CD4-positive, CD25-positive, alpha-beta regulatory T cell (primary cell): ENCODE measurements at regions not wholly inside any gene's neighbourhood (a gene's known extent, or its start where the extent isn't known, plus 50 kb on each side); places are given as distances from the start of the nearest gene placed in this dataset.

ENCODE experiments used
- ATAC-seq, 2 donors: fragments of 150-1000 bp; cut with Tn5 transposase; one replicate each; pipeline ENCODE4 v1.10.0; 2021; ENCODE audit warnings: low read depth in 2 of 2, moderate number of reproducible peaks in 2 of 2, moderate library complexity in 1 of 2
- DNase-seq, 3 donors: peaks; one replicate each; pipeline versions ENCODE4 v3.0.0 to v3.0.0-alpha.2; 2012 to 2022; ENCODE audit warnings: mixed read lengths in 1 of 3
- H3K27ac ChIP-seq: one replicate; pipeline ENCODE4 v1.7.0; 2013; ENCODE audit warnings: mild to moderate bottlenecking, low read length; ENCODE audit not compliant: insufficient read depth, poor library complexity, severe bottlenecking
- H3K27me3 ChIP-seq: one replicate; pipeline ENCODE4 v1.7.0; 2013; ENCODE audit warnings: low read length; ENCODE audit not compliant: control insufficient read depth, insufficient read depth
- H3K36me3 ChIP-seq: one replicate; pipeline ENCODE4 v1.7.0; 2013; ENCODE audit warnings: mild to moderate bottlenecking, low read length, moderate library complexity; ENCODE audit not compliant: control insufficient read depth, insufficient read depth
- H3K4me1 ChIP-seq: 2 replicates; pipeline ENCODE4 v1.7.0; 2013; ENCODE audit warnings: mild to moderate bottlenecking, low read length; ENCODE audit not compliant: insufficient read depth, control insufficient read depth, poor library complexity, severe bottlenecking
- H3K4me3 ChIP-seq: one replicate; pipeline ENCODE4 v1.7.0; 2013; ENCODE audit warnings: low read depth, mild to moderate bottlenecking, low read length, moderate library complexity
- H3K9me3 ChIP-seq, 2 experiments: 1 replicate in 1 of 2; 2 replicates in 1 of 2; pipeline ENCODE4 v1.7.0; 2013; ENCODE audit warnings: low read length in 2 of 2, mild to moderate bottlenecking in 1 of 2, moderate library complexity in 1 of 2; ENCODE audit not compliant: control insufficient read depth in 2 of 2
- H3K27ac Mint-ChIP-seq, 3 donors: one replicate each; pipeline ENCODE4 v1.8.0; 2020 to 2022; ENCODE audit warnings: mild to moderate bottlenecking in 3 of 3, mixed read lengths in 3 of 3, moderate library complexity in 2 of 3
- H3K27me3 Mint-ChIP-seq: one replicate; pipeline ENCODE4 v1.8.0; 2022; ENCODE audit warnings: mild to moderate bottlenecking, mixed read lengths
- H3K36me3 Mint-ChIP-seq: one replicate; pipeline ENCODE4 v1.8.0; 2020; ENCODE audit warnings: mixed read lengths
- H3K4me1 Mint-ChIP-seq, 4 donors: one replicate each; pipeline ENCODE4 v1.8.0; 2020 to 2022; ENCODE audit warnings: mixed read lengths in 4 of 4, mild to moderate bottlenecking in 1 of 4
- H3K4me3 Mint-ChIP-seq, 4 donors: one replicate each; pipeline ENCODE4 v1.8.0; 2020 to 2022; ENCODE audit warnings: mild to moderate bottlenecking in 4 of 4, mixed read lengths in 4 of 4, moderate library complexity in 3 of 4
- H3K9me3 Mint-ChIP-seq, 7 donors: one replicate each; pipeline ENCODE4 v1.8.0; 2020 to 2022; ENCODE audit warnings: mixed read lengths in 7 of 7, mild to moderate bottlenecking in 3 of 7, moderate library complexity in 2 of 7

DNA sequence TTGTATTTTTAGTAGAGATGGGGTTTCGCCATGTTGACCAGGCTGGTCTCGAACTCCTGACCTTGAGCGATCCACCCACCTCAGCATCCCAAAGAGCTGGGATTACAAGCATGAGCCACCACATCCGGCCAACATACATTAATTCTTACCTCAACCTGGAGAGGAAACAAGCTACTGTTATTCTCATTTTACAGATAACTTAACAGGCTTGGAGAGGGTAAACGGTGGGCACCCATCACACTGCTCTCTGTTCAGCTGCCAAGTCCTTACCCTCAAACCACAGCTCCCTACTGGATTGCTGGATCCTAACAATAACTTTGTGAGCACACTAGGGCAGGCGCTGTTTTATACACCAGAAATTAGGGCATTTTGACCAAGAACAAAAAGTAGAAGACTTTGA, 93.6 kb upstream of the BARHL2 start:
- Mint-ChIP-seq H3K4me3 (no peak overlapping the region), H3K27ac (no peak overlapping the region), H3K9me3 (peaks cover 0 to 5% (median 0%) of the 10 kb centered on the region in 7 donors), H3K36me3 (no peaks in the 10 kb centered on the region), H3K27me3 (peaks cover 16% of the 10 kb centered on the region), H3K4me1 (no peaks in the 10 kb centered on the region)
- ATAC-seq (no peak), DNase-seq (no peak)
- H3K27me3 ChIP-seq = peaks cover 6% of the 10 kb centered on the region
- H3K36me3 ChIP-seq = no peaks in the 10 kb centered on the region
- no peaks in the 10 kb centered on the region for H3K4me1 ChIP-seq
- H3K4me3 ChIP-seq = no peak overlapping the region
- peaks cover 0 to 3% of the 10 kb centered on the region in 2 experiments for H3K9me3 ChIP-seq
- no peak overlapping the region for H3K27ac ChIP-seq

DNA sequence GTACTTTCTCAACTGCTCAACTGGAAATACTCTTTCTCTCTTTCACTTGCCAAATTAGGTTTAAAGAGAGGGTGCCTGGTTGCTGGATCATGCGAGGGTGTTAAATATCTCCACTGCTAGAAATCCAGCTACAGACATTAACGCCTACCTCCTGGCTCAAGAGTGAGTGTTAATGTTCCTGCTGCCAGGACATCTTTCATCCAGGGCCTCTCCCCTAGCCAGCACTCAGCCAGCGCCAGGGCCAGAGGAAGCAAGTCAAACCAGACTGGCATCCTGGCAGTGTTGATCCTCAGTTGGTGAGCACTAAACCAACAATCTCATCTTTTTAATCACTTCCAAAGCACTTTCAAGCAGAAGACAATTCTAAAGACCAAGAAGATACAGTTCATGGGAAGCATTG, 92.9 kb upstream of the BARHL2 start:
- H3K4me3 ChIP-seq = no peak overlapping the region
- H3K27me3 ChIP-seq = peaks cover 4% of the 10 kb centered on the region
- DNase-seq (no peak), ATAC-seq (no peak)
- Mint-ChIP-seq H3K27me3 (peaks cover 21% of the 10 kb centered on the region), H3K4me3 (no peak overlapping the region), H3K36me3 (no peaks in the 10 kb centered on the region), H3K9me3 (peaks cover 0 to 7% (median 3%) of the 10 kb centered on the region in 7 donors), H3K27ac (no peak overlapping the region), H3K4me1 (no peaks in the 10 kb centered on the region)
- peaks cover 0 to 3% of the 10 kb centered on the region in 2 experiments for H3K9me3 ChIP-seq
- H3K4me1 ChIP-seq = no peaks in the 10 kb centered on the region
- no peak overlapping the region for H3K27ac ChIP-seq
- H3K36me3 ChIP-seq = no peaks in the 10 kb centered on the region

- Mint-ChIP-seq H3K4me3 (no peak overlapping the region), H3K9me3 (peaks cover 0 to 7% (median 3%) of the 10 kb centered on the region in 7 donors), H3K36me3 (no peaks in the 10 kb centered on the region), H3K4me1 (no peaks in the 10 kb centered on the region), H3K27me3 (peaks cover 18% of the 10 kb centered on the region), H3K27ac (no peak overlapping the region)
- Histone ChIP-seq H3K36me3 (no peaks in the 10 kb centered on the region), H3K4me3 (no peak overlapping the region), H3K27ac (no peak overlapping the region), H3K9me3 (peaks cover 0 to 3% of the 10 kb centered on the region in 2 experiments), H3K4me1 (no peaks in the 10 kb centered on the region), H3K27me3 (peaks cover 2% of the 10 kb centered on the region)
- no peak for DNase-seq
- ATAC-seq = no peak
Measured at GRCh38 chr1:90809093-90809492, 92.0 kb upstream of the BARHL2 start.

- H3K4me1 ChIP-seq = no peaks in the 10 kb centered on the region
- peaks cover 0 to 7% (median 3%) of the 10 kb centered on the region in 7 donors for H3K9me3 Mint-ChIP-seq
- H3K36me3 Mint-ChIP-seq = no peaks in the 10 kb centered on the region
- H3K27ac ChIP-seq = no peak overlapping the region
- ATAC-seq (no peak), DNase-seq (no peak)
- peaks cover 17% of the 10 kb centered on the region for H3K27me3 Mint-ChIP-seq
- no peak overlapping the region for H3K4me3 ChIP-seq
- peaks cover 2% of the 10 kb centered on the region for H3K27me3 ChIP-seq
- H3K4me1 Mint-ChIP-seq = no peaks in the 10 kb centered on the region
- H3K36me3 ChIP-seq = no peaks in the 10 kb centered on the region
- H3K4me3 Mint-ChIP-seq = no peak overlapping the region
- H3K9me3 ChIP-seq = peaks cover 0 to 3% of the 10 kb centered on the region in 2 experiments
- H3K27ac Mint-ChIP-seq = no peak overlapping the region
Measured at GRCh38 chr1:90807329-90807728, 90.2 kb upstream of the BARHL2 start.

DNA sequence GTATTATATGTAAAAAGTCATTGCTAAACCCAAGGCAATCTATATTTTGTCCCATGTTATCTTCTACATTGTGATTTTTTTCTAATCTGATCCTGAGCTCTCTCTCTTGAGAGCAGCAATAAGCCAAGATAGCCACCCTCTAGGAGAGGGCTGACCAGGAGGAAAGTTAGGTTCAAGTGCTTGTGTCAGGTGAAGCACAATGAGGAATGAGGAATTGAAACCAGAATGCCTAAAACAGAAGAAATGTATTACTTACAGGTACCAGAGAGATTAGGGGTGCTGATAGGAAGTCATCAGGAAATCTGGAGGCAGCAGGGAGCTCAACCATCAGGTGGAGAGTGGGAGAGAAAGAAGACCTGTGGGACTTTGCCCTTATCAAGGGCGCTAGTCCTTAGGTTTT, 85.5 kb upstream of the BARHL2 start:
- DNase-seq = no peak
- H3K4me3 ChIP-seq = no peak overlapping the region
- no peaks in the 10 kb centered on the region for H3K36me3 ChIP-seq
- Mint-ChIP-seq H3K4me3 (no peak overlapping the region), H3K9me3 (peaks cover 0 to 6% (median 2%) of the 10 kb centered on the region in 7 donors), H3K27me3 (peaks cover 17% of the 10 kb centered on the region), H3K36me3 (no peaks in the 10 kb centered on the region), H3K27ac (no peak overlapping the region), H3K4me1 (no peaks in the 10 kb centered on the region)
- H3K4me1 ChIP-seq = no peaks in the 10 kb centered on the region
- H3K9me3 ChIP-seq = no peaks in the 10 kb centered on the region
- no peak for ATAC-seq
- H3K27ac ChIP-seq = no peak overlapping the region
- peaks cover 2% of the 10 kb centered on the region for H3K27me3 ChIP-seq

GRCh38 chr1:90800012-90800717, 83.1 kb upstream of the BARHL2 start:
- peaks cover 0 to 5% (median under 1%) of the 10 kb centered on the region in 7 donors for H3K9me3 Mint-ChIP-seq
- Histone ChIP-seq H3K9me3 (no peaks in the 10 kb centered on the region), H3K27ac (no peak overlapping the region), H3K4me1 (no peaks in the 10 kb centered on the region), H3K36me3 (no peaks in the 10 kb centered on the region), H3K4me3 (no peak overlapping the region), H3K27me3 (no peaks in the 10 kb centered on the region)
- DNase-seq (no peak), ATAC-seq (no peak)
- H3K27me3 Mint-ChIP-seq = peaks cover 15% of the 10 kb centered on the region
- no peaks in the 10 kb centered on the region for H3K36me3 Mint-ChIP-seq
- H3K4me3 Mint-ChIP-seq = no peak overlapping the region
- no peaks in the 10 kb centered on the region for H3K4me1 Mint-ChIP-seq
- no peak overlapping the region for H3K27ac Mint-ChIP-seq

DNA sequence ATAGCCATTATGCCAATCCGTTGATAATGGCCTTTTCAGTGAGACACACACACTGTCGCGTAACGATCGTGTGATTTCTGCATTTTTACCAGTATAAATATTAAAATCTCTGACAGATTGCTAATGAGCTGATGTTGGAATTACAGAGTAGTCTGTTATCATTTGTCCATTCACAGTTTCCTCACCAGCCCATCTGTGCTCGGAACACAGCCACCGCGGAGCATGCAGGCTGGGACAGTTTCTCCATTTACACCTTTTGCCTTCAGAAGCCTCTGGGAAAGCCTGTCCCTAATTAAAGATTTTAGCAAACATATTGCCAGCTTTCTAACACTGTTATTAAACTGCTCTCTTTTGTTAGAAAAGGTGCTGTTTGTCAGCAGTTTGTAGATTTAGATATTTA, 82.2 kb upstream of the BARHL2 start:
- Mint-ChIP-seq H3K27ac (no peak overlapping the region), H3K27me3 (peaks cover 15% of the 10 kb centered on the region), H3K36me3 (no peaks in the 10 kb centered on the region), H3K9me3 (peaks cover 0 to 2% (median 0%) of the 10 kb centered on the region in 7 donors), H3K4me3 (no peak overlapping the region), H3K4me1 (no peaks in the 10 kb centered on the region)
- H3K4me3 ChIP-seq = no peak overlapping the region
- H3K9me3 ChIP-seq = no peaks in the 10 kb centered on the region
- no peaks in the 10 kb centered on the region for H3K4me1 ChIP-seq
- H3K27ac ChIP-seq = no peak overlapping the region
- ATAC-seq = no peak
- H3K36me3 ChIP-seq = no peaks in the 10 kb centered on the region
- no peaks in the 10 kb centered on the region for H3K27me3 ChIP-seq
- no peak for DNase-seq

GRCh38 chr1:90798883-90799282, 81.8 kb upstream of the BARHL2 start:
- peaks cover 0 to 2% (median 0%) of the 10 kb centered on the region in 7 donors for H3K9me3 Mint-ChIP-seq

More at GRCh38 chr1:90798883-90799282, 81.8 kb upstream of the BARHL2 start:
- H3K4me3 Mint-ChIP-seq = no peak overlapping the region
- Histone ChIP-seq H3K27ac (no peak overlapping the region), H3K36me3 (no peaks in the 10 kb centered on the region), H3K9me3 (no peaks in the 10 kb centered on the region), H3K27me3 (no peaks in the 10 kb centered on the region), H3K4me1 (no peaks in the 10 kb centered on the region), H3K4me3 (no peak overlapping the region)
- H3K36me3 Mint-ChIP-seq = no peaks in the 10 kb centered on the region
- H3K4me1 Mint-ChIP-seq = no peaks in the 10 kb centered on the region
- H3K27ac Mint-ChIP-seq = no peak overlapping the region
- DNase-seq = no peak
- peaks cover 17% of the 10 kb centered on the region for H3K27me3 Mint-ChIP-seq
- no peak for ATAC-seq
